SU-DHL-6 (cell line): ENCODE measurements at regions not wholly inside any gene's neighbourhood (a gene's known extent, or its start where the extent isn't known, plus 50 kb on each side); places are given as distances from the start of the nearest gene placed in this dataset.

Experiments used
- H2AFZ ChIP-seq: fragments of 200-600 bp; sonication (generic); 2 replicates; pipeline ENCODE4 v1.6.1; 2014; ENCODE audit warnings: low read depth, mild to moderate bottlenecking, moderate library complexity, mixed read lengths, antibody characterized with exemption, low read length; ENCODE audit not compliant: severe bottlenecking
- H3F3A ChIP-seq: fragments of 200-600 bp; shearing (Covaris generic); 2 replicates; pipeline ENCODE4 v1.6.0; 2016; ENCODE audit warnings: antibody characterized with exemption, mild to moderate bottlenecking; ENCODE audit not compliant: insufficient read depth
- H3K27ac ChIP-seq: fragments of 200-600 bp; sonication (generic); 2 replicates; pipeline ENCODE4 v1.5.1; 2016; ENCODE audit warnings: low read depth, mild to moderate bottlenecking, low read length, moderate library complexity, mixed read lengths
- H3K27me3 ChIP-seq: fragments of 200-600 bp; sonication (generic), shearing (Covaris generic); 2 replicates; pipeline ENCODE4 v1.6.0; 2014; ENCODE audit warnings: mild to moderate bottlenecking, low read length
- H3K36me3 ChIP-seq: fragments of 200-600 bp; sonication (generic); 2 replicates; pipeline ENCODE4 v1.6.1; 2014; ENCODE audit warnings: mild to moderate bottlenecking, low read length, mixed read lengths
- H3K4me2 ChIP-seq: fragments of 300-600, 200-600 bp; shearing (Covaris generic), sonication (generic); 2 replicates; pipeline ENCODE4 v1.6.0; 2014; ENCODE audit warnings: low read length, low read depth, mild to moderate bottlenecking; ENCODE audit not compliant: poor library complexity, severe bottlenecking
- H3K4me3 ChIP-seq: fragments of 200-600 bp; sonication (generic); 2 replicates; pipeline ENCODE4 v1.5.1; 2014; ENCODE audit warnings: antibody characterized with exemption, low read length, mild to moderate bottlenecking, mixed read lengths; ENCODE audit not compliant: insufficient read depth, poor library complexity, severe bottlenecking
- H3K79me2 ChIP-seq: fragments of 200-600 bp; sonication (generic); 2 replicates; pipeline ENCODE4 v1.6.1; 2014; ENCODE audit warnings: mild to moderate bottlenecking, low read length, moderate library complexity; ENCODE audit not compliant: insufficient read depth
- H3K9ac ChIP-seq: fragments of 200-600 bp; sonication (generic); 2 replicates; pipeline ENCODE4 v1.7.0; 2014; ENCODE audit warnings: mild to moderate bottlenecking, low read length
- H3K9me2 ChIP-seq: fragments of 200-600 bp; sonication (generic); replicated peaks from 2 replicates; pipeline ENCODE4 v1.6.1; 2014; ENCODE audit warnings: low read length; ENCODE audit not compliant: insufficient read depth
- H3K9me3 ChIP-seq: fragments of 200-600 bp; sonication (generic); 2 replicates; pipeline ENCODE4 v1.6.1; 2014; ENCODE audit warnings: low read length, mixed read lengths; ENCODE audit not compliant: insufficient read depth
- H4K20me1 ChIP-seq: fragments of 200-600 bp; sonication (generic); 2 replicates; pipeline ENCODE4 v1.6.1; 2014; ENCODE audit warnings: low read depth, mild to moderate bottlenecking, antibody characterized with exemption, low read length, moderate library complexity, mixed read lengths
- EZH2phosphoT487 ChIP-seq: fragments of 200-600 bp; sonication (generic), shearing (Covaris generic); conservative IDR thresholded peaks from 2 replicates; pipeline ENCODE4 v1.6.1; 2018; ENCODE audit warnings: mild to moderate bottlenecking, antibody characterized with exemption, low read length, moderate library complexity, mixed read lengths
- TF ChIP-seq, protein P1 (sequence below): fragments of 200-600 bp; sonication (generic); IDR thresholded peaks from one replicate; pipeline ENCODE4 v1.5.1; 2017; ENCODE audit warnings: antibody characterized with exemption, mild to moderate bottlenecking, low read length, moderate library complexity; ENCODE audit not compliant: insufficient read depth, poor library complexity, severe bottlenecking

GRCh38 chr12:116403546-116403945 is 126.1 kb upstream of the MED13L start:
- H3K9ac ChIP-seq, result no peak overlapping the region

DNA sequence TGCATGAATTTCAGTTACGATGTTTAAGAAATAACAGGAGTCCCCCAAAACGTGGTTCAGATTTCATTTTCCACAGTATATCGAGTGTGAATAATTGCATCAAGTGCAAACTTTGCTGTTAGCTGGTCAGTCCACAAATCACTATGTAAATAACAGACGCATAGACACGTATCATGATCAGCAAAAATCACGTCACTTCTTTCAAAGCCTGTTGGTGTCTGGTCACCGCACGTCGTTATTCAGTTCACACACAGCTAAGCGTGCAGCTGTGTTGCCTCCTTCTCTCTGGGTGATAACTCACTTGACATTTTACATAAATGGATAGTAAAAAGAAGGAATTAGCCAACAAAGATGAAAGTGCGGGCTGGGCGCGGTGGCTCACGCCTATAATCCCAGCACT is 126.8 kb upstream of the MED13L start:
- Histone ChIP-seq H3K4me2 (no peak overlapping the region), H3K79me2 (no peaks in the 10 kb centered on the region), H3K9ac (no peak overlapping the region), H3K27ac (no peak overlapping the region), H3K27me3 (no peaks in the 10 kb centered on the region), H3F3A (no peaks in the 10 kb centered on the region), H4K20me1 (no peaks in the 10 kb centered on the region), H3K9me2 (no peaks in the 10 kb centered on the region), H2AFZ (no peak overlapping the region), H3K36me3 (no peaks in the 10 kb centered on the region), H3K4me3 (no peak overlapping the region), H3K9me3 (no peaks in the 10 kb centered on the region)
- TF ChIP-seq EZH2phosphoT487, result no peak
- TF ChIP-seq, protein P1, sequence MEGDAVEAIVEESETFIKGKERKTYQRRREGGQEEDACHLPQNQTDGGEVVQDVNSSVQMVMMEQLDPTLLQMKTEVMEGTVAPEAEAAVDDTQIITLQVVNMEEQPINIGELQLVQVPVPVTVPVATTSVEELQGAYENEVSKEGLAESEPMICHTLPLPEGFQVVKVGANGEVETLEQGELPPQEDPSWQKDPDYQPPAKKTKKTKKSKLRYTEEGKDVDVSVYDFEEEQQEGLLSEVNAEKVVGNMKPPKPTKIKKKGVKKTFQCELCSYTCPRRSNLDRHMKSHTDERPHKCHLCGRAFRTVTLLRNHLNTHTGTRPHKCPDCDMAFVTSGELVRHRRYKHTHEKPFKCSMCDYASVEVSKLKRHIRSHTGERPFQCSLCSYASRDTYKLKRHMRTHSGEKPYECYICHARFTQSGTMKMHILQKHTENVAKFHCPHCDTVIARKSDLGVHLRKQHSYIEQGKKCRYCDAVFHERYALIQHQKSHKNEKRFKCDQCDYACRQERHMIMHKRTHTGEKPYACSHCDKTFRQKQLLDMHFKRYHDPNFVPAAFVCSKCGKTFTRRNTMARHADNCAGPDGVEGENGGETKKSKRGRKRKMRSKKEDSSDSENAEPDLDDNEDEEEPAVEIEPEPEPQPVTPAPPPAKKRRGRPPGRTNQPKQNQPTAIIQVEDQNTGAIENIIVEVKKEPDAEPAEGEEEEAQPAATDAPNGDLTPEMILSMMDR, result no peak

More at GRCh38 chr12:116403546-116403945, 126.1 kb upstream of the MED13L start:
- H4K20me1 ChIP-seq, result no peaks in the 10 kb centered on the region
- no peaks in the 10 kb centered on the region for H3K27me3 ChIP-seq
- no peaks in the 10 kb centered on the region for H3K9me3 ChIP-seq
- no peaks in the 10 kb centered on the region for H3K79me2 ChIP-seq
- H3K36me3 ChIP-seq, result no peaks in the 10 kb centered on the region
- no peaks in the 10 kb centered on the region for H3F3A ChIP-seq
- no peak overlapping the region for H3K4me2 ChIP-seq
- no peak overlapping the region for H3K27ac ChIP-seq
- TF ChIP-seq EZH2phosphoT487, result no peak
- TF ChIP-seq, protein P1, result no peak
- no peak overlapping the region for H2AFZ ChIP-seq
- no peaks in the 10 kb centered on the region for H3K9me2 ChIP-seq
- H3K4me3 ChIP-seq, result no peak overlapping the region

DNA sequence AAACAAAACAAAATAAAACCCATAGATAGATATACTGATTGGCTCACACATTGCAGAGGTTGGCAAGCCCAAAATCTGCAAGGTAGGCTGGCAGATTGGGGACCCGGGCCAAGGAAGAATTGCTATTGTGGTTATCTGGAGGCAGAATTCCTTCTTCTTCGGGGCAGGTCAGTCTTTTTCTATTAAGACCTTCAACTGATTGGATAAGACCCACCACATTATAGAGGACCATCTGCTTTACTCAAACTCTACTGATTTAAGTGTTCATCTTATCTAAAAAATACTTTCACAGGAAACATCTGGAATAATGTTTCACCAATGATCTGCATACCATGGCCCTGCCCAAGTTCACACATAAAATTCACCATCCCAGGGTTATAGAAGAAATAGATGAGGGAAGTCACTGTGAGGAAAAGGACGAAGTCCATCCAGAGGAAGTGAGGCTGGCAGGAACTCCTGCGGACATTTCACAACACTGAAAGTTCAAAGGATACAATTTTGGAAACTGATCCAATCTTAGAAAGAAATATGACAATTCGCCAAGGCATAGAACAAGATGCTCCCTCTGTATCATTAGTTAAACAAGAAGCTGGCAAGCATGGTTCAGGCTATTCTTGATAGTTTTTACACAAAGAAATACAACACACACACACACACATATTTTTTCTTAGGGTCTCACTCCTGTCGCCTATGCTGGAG is 127.6 kb upstream of the MED13L start:
- H3K4me2 ChIP-seq, result no peak overlapping the region
- no peaks in the 10 kb centered on the region for H4K20me1 ChIP-seq
- H3K27me3 ChIP-seq, result no peaks in the 10 kb centered on the region
- H3K36me3 ChIP-seq, result no peaks in the 10 kb centered on the region
- no peaks in the 10 kb centered on the region for H3K9me3 ChIP-seq
- no peak overlapping the region for H3K4me3 ChIP-seq
- no peak overlapping the region for H3K27ac ChIP-seq
- no peak for TF ChIP-seq EZH2phosphoT487
- no peak overlapping the region for H2AFZ ChIP-seq
- no peak overlapping the region for H3K9ac ChIP-seq
- no peaks in the 10 kb centered on the region for H3K79me2 ChIP-seq
- no peaks in the 10 kb centered on the region for H3F3A ChIP-seq
- no peaks in the 10 kb centered on the region for H3K9me2 ChIP-seq

DNA sequence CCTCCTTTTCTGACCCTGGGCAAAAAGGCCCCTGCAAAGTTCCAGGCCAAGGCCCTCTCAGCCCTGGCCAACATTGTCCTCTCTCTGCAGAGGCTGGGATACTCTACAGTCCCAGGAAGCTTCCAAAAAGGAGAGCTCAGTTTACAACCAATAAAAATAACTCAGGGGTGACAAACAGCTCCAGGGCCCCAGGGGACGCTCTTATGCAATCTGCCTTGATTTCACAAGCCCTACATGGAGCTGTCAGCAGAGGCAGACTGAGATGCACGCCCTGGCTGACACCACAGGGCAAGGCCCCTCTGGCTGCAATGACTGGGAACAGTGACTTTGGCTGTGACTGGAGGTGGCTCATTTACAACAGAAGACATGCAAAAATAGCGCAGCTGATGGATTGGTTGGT is 129.0 kb upstream of the MED13L start:
- no peaks in the 10 kb centered on the region for H3K9me3 ChIP-seq
- H3K4me3 ChIP-seq, result no peak overlapping the region
- H3K27me3 ChIP-seq, result no peaks in the 10 kb centered on the region
- H3K36me3 ChIP-seq, result no peaks in the 10 kb centered on the region
- H3K4me2 ChIP-seq, result no peak overlapping the region
- H2AFZ ChIP-seq, result no peak overlapping the region
- TF ChIP-seq, protein P1, result no peak
- no peak for TF ChIP-seq EZH2phosphoT487
- H4K20me1 ChIP-seq, result no peaks in the 10 kb centered on the region
- no peaks in the 10 kb centered on the region for H3K9me2 ChIP-seq
- H3F3A ChIP-seq, result no peaks in the 10 kb centered on the region
- H3K9ac ChIP-seq, result no peak overlapping the region
- H3K27ac ChIP-seq, result no peak overlapping the region
- H3K79me2 ChIP-seq, result no peaks in the 10 kb centered on the region
